Neural cell (in vitro differentiated cells): ENCODE measurements at regions not wholly inside any gene's neighbourhood (a gene's known extent, or its start where the extent isn't known, plus 50 kb on each side); places are given as distances from the start of the nearest gene placed in this dataset.

Experiments
- EZH2 ChIP-seq: fragments of 200-600, 300-800 bp; shearing (Covaris generic), sonication (generic); IDR thresholded peaks from 2 replicates; pipeline ENCODE4 v1.6.1; 2014; ENCODE audit warnings: antibody characterized with exemption, low read length, borderline replicate concordance, mild to moderate bottlenecking; ENCODE audit not compliant: insufficient read depth, poor library complexity, severe bottlenecking
- MXI1 ChIP-seq: fragments of 450-650 bp; conservative IDR thresholded peaks from 2 replicates; pipeline ENCODE4 v1.6.1; 2014; ENCODE audit warnings: antibody characterized with exemption, mild to moderate bottlenecking; ENCODE audit not compliant: poor library complexity, severe bottlenecking
- SMC3 ChIP-seq: fragments of 450-650 bp; conservative IDR thresholded peaks from 2 replicates; pipeline ENCODE4 v1.6.1; 2014; ENCODE audit warnings: antibody characterized with exemption, mild to moderate bottlenecking, moderate library complexity; ENCODE audit not compliant: poor library complexity
- TAF1 ChIP-seq: IDR thresholded peaks from 2 replicates; pipeline ENCODE4 v1.6.1; 2012; ENCODE audit warnings: low read depth
- TF ChIP-seq, protein P1 (sequence below): fragments of 450-650 bp; IDR thresholded peaks from 2 replicates; pipeline ENCODE4 v1.5.1; 2014; ENCODE audit warnings: antibody characterized with exemption, mild to moderate bottlenecking, moderate library complexity; ENCODE audit not compliant: poor library complexity, severe bottlenecking

GRCh38 chr20:12641619-12642018 lies 367.2 kb upstream of the SPTLC3 start:
- TF ChIP-seq, protein P1, sequence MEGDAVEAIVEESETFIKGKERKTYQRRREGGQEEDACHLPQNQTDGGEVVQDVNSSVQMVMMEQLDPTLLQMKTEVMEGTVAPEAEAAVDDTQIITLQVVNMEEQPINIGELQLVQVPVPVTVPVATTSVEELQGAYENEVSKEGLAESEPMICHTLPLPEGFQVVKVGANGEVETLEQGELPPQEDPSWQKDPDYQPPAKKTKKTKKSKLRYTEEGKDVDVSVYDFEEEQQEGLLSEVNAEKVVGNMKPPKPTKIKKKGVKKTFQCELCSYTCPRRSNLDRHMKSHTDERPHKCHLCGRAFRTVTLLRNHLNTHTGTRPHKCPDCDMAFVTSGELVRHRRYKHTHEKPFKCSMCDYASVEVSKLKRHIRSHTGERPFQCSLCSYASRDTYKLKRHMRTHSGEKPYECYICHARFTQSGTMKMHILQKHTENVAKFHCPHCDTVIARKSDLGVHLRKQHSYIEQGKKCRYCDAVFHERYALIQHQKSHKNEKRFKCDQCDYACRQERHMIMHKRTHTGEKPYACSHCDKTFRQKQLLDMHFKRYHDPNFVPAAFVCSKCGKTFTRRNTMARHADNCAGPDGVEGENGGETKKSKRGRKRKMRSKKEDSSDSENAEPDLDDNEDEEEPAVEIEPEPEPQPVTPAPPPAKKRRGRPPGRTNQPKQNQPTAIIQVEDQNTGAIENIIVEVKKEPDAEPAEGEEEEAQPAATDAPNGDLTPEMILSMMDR: no peak
- TF ChIP-seq TAF1 (no peak), MXI1 (no peak), EZH2 (no peak), SMC3 (no peak)
